CD4-positive, alpha-beta memory T cell (primary cell): ENCODE measurements at regions not wholly inside any gene's neighbourhood (a gene's known extent, or its start where the extent isn't known, plus 50 kb on each side); places are given as distances from the start of the nearest gene placed in this dataset.

Experiments
- CTCF ChIA-PET: fragments of 350-600 bp; sonication (Branson Sonifier 250); formaldehyde crosslinking; loops from one replicate; lab custom pipeline; 2021; ENCODE audit warnings: inconsistent platforms; ENCODE audit not compliant: partially characterized antibody; lab: Charles Lee
- POLR2A ChIA-PET: fragments of 350-600 bp; sonication (Branson Sonifier 250); formaldehyde crosslinking; loops from one replicate; lab custom pipeline; 2021; ENCODE audit not compliant: partially characterized antibody; lab: Charles Lee
- DNase-seq, 5 donors: peaks; one replicate each; pipeline versions ENCODE4 v3.0.0 to v3.0.0-alpha.2; 2020 to 2022; ENCODE audit warnings: mixed read lengths in 1 of 5
- H3K27ac ChIP-seq: one replicate; pipeline ENCODE4 v1.7.0; 2013; ENCODE audit warnings: low read depth, low read length
- H3K27me3 ChIP-seq: 2 replicates; pipeline ENCODE4 v1.7.0; 2013; ENCODE audit warnings: mild to moderate bottlenecking, low read length, moderate library complexity; ENCODE audit not compliant: insufficient read depth
- H3K36me3 ChIP-seq: 2 replicates; pipeline ENCODE4 v1.7.0; 2013; ENCODE audit warnings: mild to moderate bottlenecking, low read length, moderate library complexity; ENCODE audit not compliant: insufficient read depth
- H3K4me1 ChIP-seq: 2 replicates; pipeline ENCODE4 v1.7.0; 2013; ENCODE audit warnings: mild to moderate bottlenecking, low read length, moderate library complexity; ENCODE audit not compliant: insufficient read depth
- H3K4me3 ChIP-seq, 2 donors: one replicate each; pipeline ENCODE4 v1.7.0; 2013; ENCODE audit warnings: low read length in 2 of 2, mild to moderate bottlenecking in 1 of 2
- H3K9me3 ChIP-seq, 2 donors: one replicate each; pipeline ENCODE4 v1.7.0; 2013; ENCODE audit warnings: low read length in 2 of 2, control low read depth in 1 of 2; ENCODE audit not compliant: control insufficient read depth in 1 of 2
- H3K27ac Mint-ChIP-seq, 7 donors: one replicate each; pipeline ENCODE4 v1.8.0; 2020 to 2021; ENCODE audit warnings: mixed read lengths in 7 of 7, mild to moderate bottlenecking in 6 of 7, inconsistent platforms in 3 of 7, moderate library complexity in 3 of 7
- H3K27me3 Mint-ChIP-seq, 2 donors: one replicate each; pipeline ENCODE4 v1.8.0; 2020 to 2021; ENCODE audit warnings: mixed read lengths in 2 of 2
- H3K36me3 Mint-ChIP-seq, 2 donors: one replicate each; pipeline ENCODE4 v1.8.0; 2020 to 2021; ENCODE audit warnings: mixed read lengths in 2 of 2, inconsistent platforms in 1 of 2, mild to moderate bottlenecking in 1 of 2
- H3K4me1 Mint-ChIP-seq, 4 donors: one replicate each; pipeline ENCODE4 v1.8.0; 2020 to 2021; ENCODE audit warnings: mixed read lengths in 4 of 4, mild to moderate bottlenecking in 1 of 4
- H3K4me3 Mint-ChIP-seq, 8 donors: one replicate each; pipeline ENCODE4 v1.8.0; 2020 to 2021; ENCODE audit warnings: mixed read lengths in 8 of 8, mild to moderate bottlenecking in 7 of 8, moderate library complexity in 6 of 8, inconsistent platforms in 3 of 8
- H3K9me3 Mint-ChIP-seq, 8 donors: one replicate each; pipeline ENCODE4 v1.8.0; 2020 to 2021; ENCODE audit warnings: mixed read lengths in 8 of 8, mild to moderate bottlenecking in 5 of 8, inconsistent platforms in 3 of 8, moderate library complexity in 1 of 8
- intact Hi-C: fragments of 100-400 bp; cut with micrococcal nuclease; formaldehyde crosslinking; loops from one replicate; pipeline ENCODE4 v1.15.1; 2023

- no peak for DNase-seq
- Mint-ChIP-seq H3K27ac (no peak overlapping the region), H3K27me3 (no peaks in the 10 kb centered on the region), H3K4me3 (no peak overlapping the region), H3K4me1 (no peaks in the 10 kb centered on the region), H3K36me3 (no peaks in the 10 kb centered on the region), H3K9me3 (peaks cover 0 to 9% (median 5%) of the 10 kb centered on the region in 8 donors)
- ChIA-PET POLR2A (no interaction called here), CTCF (no interaction called here)
- no peaks in the 10 kb centered on the region for H3K27me3 ChIP-seq
- intact Hi-C loops = no loop called here
- no peaks in the 10 kb centered on the region for H3K4me1 ChIP-seq
- H3K9me3 ChIP-seq = no peaks in the 10 kb centered on the region
- no peak overlapping the region for H3K27ac ChIP-seq
- no peaks in the 10 kb centered on the region for H3K36me3 ChIP-seq
- H3K4me3 ChIP-seq = no peak overlapping the region
Observed at GRCh38 chr4:136097676-136098075, 1434.6 kb downstream of the PCDH18 start.

DNA sequence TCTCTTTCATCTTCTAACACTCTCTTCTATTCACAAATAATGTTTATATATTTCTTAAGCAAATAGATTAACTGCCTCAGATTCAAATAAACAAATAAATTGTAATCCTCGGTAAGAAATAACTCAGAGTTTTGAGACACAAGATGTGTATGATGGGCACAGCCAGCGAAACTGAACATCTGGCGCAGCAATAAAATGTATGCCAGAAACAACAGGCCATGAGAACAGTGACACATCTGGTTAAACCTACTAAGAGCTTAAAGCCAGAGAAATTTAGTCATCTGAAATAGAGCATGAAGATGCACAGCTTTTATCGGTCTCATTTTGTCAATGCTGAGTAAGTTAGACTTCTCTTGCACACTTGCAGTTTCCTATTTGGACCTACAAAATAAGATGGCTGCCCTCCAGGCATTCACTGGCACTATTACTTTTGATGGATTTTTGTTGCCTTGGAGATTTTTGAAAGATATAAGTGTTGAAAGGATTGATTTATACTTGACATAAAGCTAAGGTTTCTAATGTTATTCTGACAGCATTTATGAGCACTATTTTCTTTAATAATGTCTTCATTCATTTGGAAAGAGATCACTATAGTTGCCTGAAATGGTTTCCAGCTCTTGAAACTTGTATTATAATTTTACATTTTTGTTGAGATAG, 1444.0 kb downstream of the PCDH18 start:
- no peak overlapping the region for H3K4me3 ChIP-seq
- no peaks in the 10 kb centered on the region for H3K27me3 ChIP-seq
- no peak for DNase-seq
- Mint-ChIP-seq H3K27ac (no peak overlapping the region), H3K36me3 (no peaks in the 10 kb centered on the region), H3K27me3 (no peaks in the 10 kb centered on the region), H3K9me3 (peaks cover 0 to 6% (median 2%) of the 10 kb centered on the region in 8 donors), H3K4me1 (no peaks in the 10 kb centered on the region), H3K4me3 (no peak overlapping the region)
- POLR2A ChIA-PET = no interaction called here
- intact Hi-C loops = no loop called here
- CTCF ChIA-PET = no interaction called here
- H3K36me3 ChIP-seq = no peaks in the 10 kb centered on the region
- no peaks in the 10 kb centered on the region for H3K4me1 ChIP-seq
- no peaks in the 10 kb centered on the region for H3K9me3 ChIP-seq
- H3K27ac ChIP-seq = no peak overlapping the region

DNA sequence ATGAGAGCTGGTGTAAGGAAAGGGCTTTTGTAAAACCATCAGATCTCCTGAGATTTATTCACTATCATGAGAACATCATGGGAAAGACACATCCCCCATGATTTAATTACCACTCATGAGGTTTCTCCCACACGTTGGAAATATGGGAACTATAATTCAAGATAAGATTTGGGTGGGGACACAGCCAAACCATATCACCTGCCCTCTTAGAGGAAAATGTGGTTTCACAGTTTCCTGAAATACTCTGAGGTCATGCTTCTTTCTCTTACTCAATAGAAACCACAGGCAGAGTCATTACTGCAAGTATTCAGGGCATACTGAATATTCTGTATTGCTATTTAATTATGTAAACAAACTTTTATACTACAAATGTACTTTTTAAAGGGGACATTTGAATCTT, 1453.3 kb downstream of the PCDH18 start:
- intact Hi-C loops = no loop called here
- no peak for DNase-seq
- no peaks in the 10 kb centered on the region for H3K27me3 ChIP-seq
- no peaks in the 10 kb centered on the region for H3K27me3 Mint-ChIP-seq
- H3K4me1 ChIP-seq = no peaks in the 10 kb centered on the region
- H3K36me3 Mint-ChIP-seq = no peaks in the 10 kb centered on the region
- H3K9me3 ChIP-seq = no peaks in the 10 kb centered on the region
- no peak overlapping the region for H3K27ac ChIP-seq
- H3K9me3 Mint-ChIP-seq = peaks cover 0 to 30% (median 10%) of the 10 kb centered on the region in 8 donors
- H3K36me3 ChIP-seq = no peaks in the 10 kb centered on the region
- H3K27ac Mint-ChIP-seq = no peak overlapping the region
- no peaks in the 10 kb centered on the region for H3K4me1 Mint-ChIP-seq
- no peak overlapping the region for H3K4me3 Mint-ChIP-seq
- CTCF ChIA-PET = no interaction called here
- POLR2A ChIA-PET = no interaction called here
- no peak overlapping the region for H3K4me3 ChIP-seq

DNA sequence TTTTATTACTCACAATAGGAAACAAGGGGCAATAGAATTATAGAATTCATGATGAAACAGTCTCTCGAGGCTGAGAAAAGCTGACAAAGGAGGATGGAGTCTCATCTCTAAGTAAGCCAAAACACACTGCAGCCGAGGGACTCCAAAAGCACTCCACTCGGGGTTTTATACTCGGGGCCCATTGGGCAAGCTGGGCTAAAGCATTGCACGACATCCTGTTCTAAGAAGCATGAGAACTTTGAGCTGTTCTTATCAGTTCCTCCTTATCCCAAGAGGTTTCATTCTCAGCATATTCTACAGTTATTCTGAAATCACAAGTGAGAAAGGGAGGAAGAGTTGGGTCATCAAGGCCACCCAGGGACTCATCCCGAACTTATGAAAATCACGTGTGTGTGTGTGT, 1475.5 kb downstream of the PCDH18 start:
- CTCF ChIA-PET = no interaction called here
- H3K27ac Mint-ChIP-seq = no peak overlapping the region
- intact Hi-C loops = no loop called here

DNA sequence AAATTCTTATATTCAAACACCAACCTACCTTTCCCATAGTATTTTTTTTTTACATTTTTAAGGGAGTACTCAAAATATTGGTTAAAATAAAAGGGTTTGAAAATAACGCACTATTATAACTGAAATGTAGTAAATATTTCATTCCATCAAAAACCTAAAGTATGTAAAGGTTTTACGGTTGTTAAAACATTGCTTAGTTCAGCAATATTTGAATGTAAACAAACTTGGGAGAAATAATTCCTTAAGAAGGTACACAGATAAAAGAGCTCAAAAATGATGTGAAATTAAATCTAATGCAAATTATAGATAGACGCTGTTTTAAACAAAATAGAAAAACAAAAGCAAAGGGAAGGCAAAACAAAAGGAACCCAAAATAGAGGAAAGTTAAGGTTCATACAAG, 1476.9 kb downstream of the PCDH18 start:
- DNase-seq = no peak

More for the DNA sequence above, 1475.5 kb downstream of the PCDH18 start:
- H3K9me3 ChIP-seq = no peaks in the 10 kb centered on the region
- no peaks in the 10 kb centered on the region for H3K36me3 Mint-ChIP-seq
- POLR2A ChIA-PET = no interaction called here
- H3K27me3 ChIP-seq = no peaks in the 10 kb centered on the region
- H3K4me1 Mint-ChIP-seq = no peaks in the 10 kb centered on the region
- H3K9me3 Mint-ChIP-seq = peaks cover 0 to 8% (median 4%) of the 10 kb centered on the region in 8 donors
- H3K4me1 ChIP-seq = no peaks in the 10 kb centered on the region
- H3K36me3 ChIP-seq = no peaks in the 10 kb centered on the region
- H3K4me3 Mint-ChIP-seq = no peak overlapping the region
- no peaks in the 10 kb centered on the region for H3K27me3 Mint-ChIP-seq
- H3K27ac ChIP-seq = no peak overlapping the region
- DNase-seq = no peak
- no peak overlapping the region for H3K4me3 ChIP-seq

GRCh38 chr4:136036744-136037143, 1495.5 kb downstream of the PCDH18 start:
- Histone ChIP-seq H3K27ac (no peak overlapping the region), H3K36me3 (no peaks in the 10 kb centered on the region), H3K4me3 (no peak overlapping the region), H3K4me1 (no peaks in the 10 kb centered on the region), H3K27me3 (no peaks in the 10 kb centered on the region), H3K9me3 (no peaks in the 10 kb centered on the region)
- Mint-ChIP-seq H3K9me3 (peaks cover 0 to 10% (median 4%) of the 10 kb centered on the region in 8 donors), H3K27me3 (no peaks in the 10 kb centered on the region), H3K4me3 (no peak overlapping the region), H3K36me3 (no peaks in the 10 kb centered on the region), H3K27ac (no peak overlapping the region), H3K4me1 (no peaks in the 10 kb centered on the region)
- DNase-seq = no peak
- intact Hi-C loops = no loop called here
- ChIA-PET CTCF (no interaction called here), POLR2A (no interaction called here)

More for the DNA sequence above, 1476.9 kb downstream of the PCDH18 start:
- POLR2A ChIA-PET = no interaction called here
- intact Hi-C loops = no loop called here
- peaks cover 0 to 6% (median 3%) of the 10 kb centered on the region in 8 donors for H3K9me3 Mint-ChIP-seq
- Histone ChIP-seq H3K4me3 (no peak overlapping the region), H3K9me3 (no peaks in the 10 kb centered on the region), H3K4me1 (no peaks in the 10 kb centered on the region), H3K36me3 (no peaks in the 10 kb centered on the region), H3K27ac (no peak overlapping the region), H3K27me3 (no peaks in the 10 kb centered on the region)
- H3K27me3 Mint-ChIP-seq = no peaks in the 10 kb centered on the region
- H3K4me3 Mint-ChIP-seq = no peak overlapping the region
- no peaks in the 10 kb centered on the region for H3K36me3 Mint-ChIP-seq
- H3K27ac Mint-ChIP-seq = no peak overlapping the region
- no peaks in the 10 kb centered on the region for H3K4me1 Mint-ChIP-seq
- CTCF ChIA-PET = no interaction called here

DNA sequence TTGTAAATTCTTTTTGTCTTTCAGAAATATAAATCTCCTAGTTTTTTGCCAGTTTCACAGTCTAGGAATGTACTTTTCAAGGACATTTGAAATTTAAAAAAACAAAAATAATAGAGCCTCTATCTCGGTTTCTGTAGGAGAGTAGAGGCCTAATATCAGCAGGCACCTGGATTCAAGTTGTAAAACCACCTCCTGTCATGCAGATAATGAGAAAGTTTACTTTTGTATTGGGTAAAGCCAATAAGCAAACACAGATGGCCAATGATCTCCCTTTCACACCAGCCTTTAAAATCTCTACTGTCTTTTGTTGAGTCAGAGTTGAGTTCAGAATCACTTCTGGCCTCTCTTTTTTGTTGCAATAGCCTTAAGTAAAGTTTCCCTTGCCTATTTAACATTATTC, 1499.9 kb downstream of the PCDH18 start:
- intact Hi-C loops = no loop called here
- POLR2A ChIA-PET = no interaction called here
- no peaks in the 10 kb centered on the region for H3K4me1 ChIP-seq
- no peaks in the 10 kb centered on the region for H3K4me1 Mint-ChIP-seq
- H3K4me3 ChIP-seq = no peak overlapping the region
- no peak for DNase-seq
- H3K9me3 Mint-ChIP-seq = peaks cover 0 to 15% (median 3%) of the 10 kb centered on the region in 8 donors
- no peaks in the 10 kb centered on the region for H3K27me3 ChIP-seq
- no peaks in the 10 kb centered on the region for H3K27me3 Mint-ChIP-seq
- H3K4me3 Mint-ChIP-seq = no peak overlapping the region
- no peaks in the 10 kb centered on the region for H3K9me3 ChIP-seq
- H3K36me3 Mint-ChIP-seq = no peaks in the 10 kb centered on the region
- H3K27ac Mint-ChIP-seq = no peak overlapping the region
- H3K27ac ChIP-seq = no peak overlapping the region
- H3K36me3 ChIP-seq = no peaks in the 10 kb centered on the region
- CTCF ChIA-PET = no interaction called here
